ENCODE measurements at regions not wholly inside any gene's neighbourhood (a gene's known extent, or its start where the extent isn't known, plus 50 kb on each side); places are given as distances from the start of the nearest gene placed in this dataset.
A peak's percentile ranks its signal among the peaks of the same experiment; 100 is the strongest.

DNA sequence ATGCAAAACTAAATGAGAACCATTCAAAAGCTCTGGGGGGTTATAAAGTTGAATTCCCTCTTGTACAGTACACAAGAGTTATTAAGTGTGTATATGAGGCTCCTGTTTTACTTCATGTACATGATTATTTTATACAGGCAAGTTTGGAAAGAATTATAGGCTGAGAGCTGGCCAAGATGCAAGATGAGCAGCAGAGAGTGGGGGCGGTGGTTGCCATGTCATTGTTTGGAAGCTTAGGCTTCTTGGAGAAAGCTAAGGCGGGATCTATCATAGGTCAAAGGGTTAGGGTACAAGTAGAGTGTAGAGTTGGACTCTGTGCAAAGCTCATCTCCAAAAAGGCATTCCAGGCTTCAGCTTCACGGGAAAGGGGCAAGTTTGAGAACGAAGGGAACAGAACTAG, 297.1 kb upstream of the TBX3 start:
- no peak for DNase-seq (ENCODE audit: low spot score)

DNA sequence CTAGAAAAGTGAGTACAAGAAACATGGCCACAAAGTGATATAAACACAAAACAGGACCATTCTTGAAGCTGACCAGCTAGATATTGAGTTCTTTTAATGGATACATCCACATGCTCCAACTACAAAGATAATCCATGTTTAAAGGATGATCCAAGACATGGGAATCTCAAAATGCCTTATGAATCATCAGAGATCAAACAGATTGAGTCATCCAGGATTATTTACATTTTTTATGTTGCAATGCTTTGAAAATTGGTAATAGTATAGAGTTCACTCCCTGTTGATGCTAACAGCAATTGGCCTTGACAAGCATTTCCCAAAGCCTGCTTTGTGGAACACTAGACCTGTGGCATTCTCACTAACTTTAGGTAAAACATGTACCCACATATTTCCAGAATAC, 293.0 kb upstream of the TBX3 start:
- peak; percentile 89 for DNase-seq (ENCODE audit: low spot score)

- DNase-seq (ENCODE audit: low spot score) = no peak
These were observed 292.4 kb upstream of the TBX3 start for GRCh38 chr12:114976372-114976771.

DNA sequence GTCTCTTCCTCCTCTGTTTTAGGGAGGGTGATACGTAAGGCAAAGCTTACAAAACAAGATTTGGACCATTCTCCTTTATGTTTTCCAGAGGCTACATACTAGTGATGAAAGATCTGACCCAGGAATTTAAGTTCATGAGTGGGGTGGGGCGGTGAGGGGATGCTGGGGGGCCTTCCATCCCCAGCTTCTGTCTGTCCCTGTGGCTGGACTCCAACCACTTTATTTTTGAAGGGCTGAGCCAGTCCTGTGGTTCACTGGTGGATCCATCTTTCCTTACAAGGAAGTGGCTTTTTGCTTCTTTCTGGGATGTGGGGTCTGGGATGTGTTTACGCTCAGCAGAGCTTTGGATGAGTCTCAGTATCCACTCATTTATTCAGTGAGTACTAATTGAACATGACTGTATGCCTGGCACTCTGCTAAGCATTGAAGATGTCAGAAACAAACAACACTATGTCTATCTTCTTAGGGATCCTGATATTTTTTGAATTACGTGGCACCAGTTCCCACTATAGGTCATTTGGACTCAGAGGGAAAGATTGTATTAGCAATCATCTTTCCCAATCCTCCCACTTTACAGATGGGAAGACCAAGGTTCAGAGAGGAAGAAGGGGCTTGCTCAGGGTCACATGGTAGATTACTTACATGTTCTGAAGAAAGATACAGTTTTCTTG, 291.8 kb upstream of the TBX3 start:
- DNase-seq (ENCODE audit: low spot score) = no peak

DNA sequence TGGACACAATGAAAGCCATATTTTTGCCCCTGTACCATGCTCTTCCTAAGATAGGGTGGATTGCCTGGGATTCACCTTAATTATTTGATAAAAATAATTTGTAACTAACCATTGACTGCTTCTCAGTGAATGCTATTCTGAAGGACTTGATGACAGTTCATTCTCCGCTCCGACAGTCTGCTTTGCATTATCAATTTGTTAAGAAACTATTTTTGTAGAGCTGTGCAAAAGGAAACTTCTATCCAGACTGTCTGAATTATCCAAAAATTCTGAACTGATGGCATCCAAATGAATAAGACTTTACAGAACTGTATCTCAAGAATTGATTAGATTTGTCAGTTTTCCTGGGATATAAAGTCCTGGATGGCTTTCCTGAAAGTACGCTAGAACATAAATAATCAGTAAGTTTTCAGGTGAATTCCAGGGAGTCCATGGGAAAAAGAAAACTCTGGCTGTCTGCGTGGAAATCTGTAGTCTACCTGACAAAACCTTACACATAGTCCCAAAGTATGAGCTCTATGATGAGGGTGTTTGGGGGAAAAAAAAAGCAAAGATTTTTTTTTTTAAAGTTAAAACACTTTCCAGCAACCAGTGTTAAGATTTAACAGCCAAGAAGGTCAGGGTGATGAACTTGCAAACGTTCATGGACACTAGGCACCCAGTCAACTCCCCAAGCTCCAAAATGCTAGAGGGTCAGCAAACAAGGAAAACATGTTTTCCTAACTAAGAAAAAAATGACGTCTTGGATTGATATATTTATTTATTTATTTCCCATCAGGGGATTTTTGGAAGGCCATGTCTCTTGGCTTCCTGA, 291.1 kb upstream of the TBX3 start:
- DNase-seq (ENCODE audit: low spot score) = no peak

GRCh38 chr12:114974333-114974732, 290.4 kb upstream of the TBX3 start:
- no peak for DNase-seq (ENCODE audit: low spot score)

GRCh38 chr12:114968727-114969126, 284.8 kb upstream of the TBX3 start:
- DNase-seq (ENCODE audit: low spot score) = no peak

GRCh38 chr12:114967151-114967550, 283.2 kb upstream of the TBX3 start:
- no peak for DNase-seq (ENCODE audit: low spot score)

- no peak for DNase-seq (ENCODE audit: low spot score)
These were observed 280.9 kb upstream of the TBX3 start for GRCh38 chr12:114964841-114965240.

- no peak for DNase-seq (ENCODE audit: low spot score)
These were observed 279.9 kb upstream of the TBX3 start for GRCh38 chr12:114963846-114964245.

- no peak for DNase-seq (ENCODE audit: low spot score)
These were observed 277.5 kb upstream of the TBX3 start for GRCh38 chr12:114961491-114961890.

DNA sequence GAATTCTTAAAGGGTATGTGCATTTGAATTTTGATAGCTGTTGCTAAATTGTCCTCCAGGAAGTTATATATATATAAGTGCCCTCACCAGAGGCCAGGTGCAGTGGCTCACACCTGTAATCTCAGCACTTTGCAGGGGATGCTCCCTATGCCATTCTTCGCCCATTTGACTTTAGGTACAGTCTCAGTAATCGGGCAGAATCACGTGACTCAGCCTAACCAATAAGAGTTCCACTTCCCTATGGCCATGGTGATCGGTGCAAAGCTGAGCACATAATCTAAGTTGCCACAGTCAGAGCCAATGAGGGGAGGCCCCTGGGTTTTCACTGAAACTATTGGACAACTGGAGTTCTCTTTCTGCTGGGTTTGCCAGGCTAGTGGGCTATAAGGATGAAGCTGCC, 274.6 kb upstream of the TBX3 start:
- no peak for DNase-seq (ENCODE audit: low spot score)

GRCh38 chr12:114957225-114957624, 273.2 kb upstream of the TBX3 start:
- no peak for DNase-seq (ENCODE audit: low spot score)

DNA sequence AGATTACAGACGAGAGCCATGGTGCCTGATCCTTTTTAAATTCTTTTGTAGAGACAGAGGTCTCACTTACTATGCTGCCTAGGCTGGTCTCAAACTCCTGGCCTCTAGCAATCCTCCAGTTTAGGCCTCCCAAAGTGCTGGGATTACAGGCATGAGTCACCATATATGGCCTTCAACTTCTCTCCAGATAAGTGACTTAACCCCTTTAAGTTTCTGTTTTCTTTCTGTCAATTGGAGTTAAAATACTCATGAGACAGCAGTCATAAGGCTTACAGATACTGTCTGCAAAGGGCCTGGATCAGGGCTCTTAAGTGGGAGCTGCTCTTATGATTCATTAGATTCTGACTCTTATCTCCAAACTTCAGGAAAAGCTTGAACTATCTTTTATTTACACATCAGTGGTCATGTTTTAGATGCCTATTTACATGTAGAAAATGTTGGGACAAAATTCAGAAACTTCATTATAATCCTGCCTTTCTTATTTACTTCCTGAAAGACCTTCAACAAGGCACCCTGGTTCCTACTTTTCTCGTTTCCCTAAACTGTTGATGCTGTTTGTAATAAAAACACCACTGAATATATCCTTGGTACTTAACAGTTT, 271.5 kb upstream of the TBX3 start:
- no peak for DNase-seq (ENCODE audit: low spot score)

DNA sequence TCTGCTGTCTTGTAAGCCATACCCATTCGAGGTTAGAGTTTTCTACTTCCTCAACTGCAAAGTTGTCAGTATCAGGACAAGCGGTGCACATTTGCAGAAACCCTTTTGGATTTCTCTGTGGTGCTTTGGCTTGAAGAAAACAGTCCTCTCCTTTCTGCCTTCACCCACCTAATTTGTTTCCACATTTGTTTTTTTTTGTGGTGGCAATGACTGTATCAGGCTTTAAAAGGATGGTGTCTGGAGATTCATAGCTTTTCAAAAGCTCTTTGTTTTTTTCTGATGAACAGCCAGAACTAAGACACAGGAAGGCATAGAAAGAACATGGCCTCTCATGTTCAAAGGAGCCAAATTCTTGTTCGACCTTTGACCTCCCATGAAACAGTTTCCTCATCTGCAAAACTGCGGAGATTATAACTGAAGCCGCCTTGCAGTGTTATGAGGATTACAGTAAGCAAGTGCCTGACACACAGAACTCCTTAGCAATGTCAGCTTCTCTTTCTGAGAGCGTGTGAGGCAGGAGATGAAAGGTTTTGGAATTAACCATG, 270.6 kb upstream of the TBX3 start:
- DNase-seq (ENCODE audit: low spot score) = no peak

- no peak for DNase-seq (ENCODE audit: low spot score)
These were observed 268.7 kb upstream of the TBX3 start for GRCh38 chr12:114952573-114953271.

GRCh38 chr12:114949058-114949820, 265.3 kb upstream of the TBX3 start:
- no peak for DNase-seq (ENCODE audit: low spot score)

DNA sequence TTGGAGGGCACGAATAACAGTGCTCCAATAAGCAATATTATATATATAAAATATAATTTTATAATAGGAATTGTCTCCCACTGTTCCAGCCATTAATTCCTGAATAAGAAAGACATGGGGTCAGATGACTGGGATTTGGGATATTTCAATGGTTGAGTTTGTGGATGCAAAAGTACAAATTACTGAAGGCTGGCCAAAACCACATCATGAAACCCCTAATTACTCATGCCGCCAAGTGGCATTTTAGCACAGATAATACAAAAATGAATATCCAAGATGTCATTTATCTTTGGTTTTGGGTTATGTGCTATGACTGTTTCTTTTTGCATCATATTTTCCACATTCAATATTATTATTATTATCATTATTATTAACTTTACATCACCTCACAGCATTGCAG, 261.4 kb upstream of the TBX3 start:
- no peak for DNase-seq (ENCODE audit: low spot score)

DNA sequence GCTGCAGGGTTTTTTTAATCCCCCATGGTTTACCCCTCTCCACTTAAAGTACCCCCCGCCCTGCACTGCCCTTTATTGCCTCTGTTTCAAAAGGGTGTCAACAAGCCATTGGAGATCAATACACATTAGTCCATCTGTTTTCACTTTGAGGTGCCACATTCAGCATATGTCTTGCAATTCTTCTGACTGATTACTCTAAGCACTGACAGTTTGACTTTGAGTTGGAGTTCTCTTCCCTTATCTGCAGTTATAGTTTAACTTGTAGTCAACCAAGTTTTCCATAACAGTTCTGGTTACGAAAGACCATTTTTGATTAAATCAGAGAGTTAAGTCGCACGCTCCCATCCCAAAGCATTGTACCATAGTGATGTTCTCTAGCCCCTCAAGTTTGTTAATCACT, 260.8 kb upstream of the TBX3 start:
- DNase-seq (ENCODE audit: low spot score) = no peak

DNA sequence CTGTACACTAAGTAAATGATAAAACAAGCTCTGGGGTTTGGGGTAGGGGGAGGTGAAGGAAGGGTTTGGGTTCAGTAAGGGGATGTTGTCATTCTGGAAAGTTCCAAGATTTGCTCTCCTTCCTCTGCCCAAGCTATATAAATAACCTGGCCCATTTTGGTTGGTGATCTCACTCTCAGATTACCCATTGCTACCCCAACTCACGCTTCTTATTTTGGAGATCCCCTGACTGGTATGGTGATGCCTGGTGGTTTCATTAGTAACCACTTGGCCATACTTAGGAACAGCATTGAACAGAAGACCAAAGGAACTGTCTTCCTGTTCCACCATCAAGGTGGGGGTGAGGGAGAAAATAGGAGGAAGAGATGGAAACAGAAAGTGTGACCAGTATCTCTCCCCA, 259.6 kb upstream of the TBX3 start:
- DNase-seq (ENCODE audit: low spot score) = no peak

DNA sequence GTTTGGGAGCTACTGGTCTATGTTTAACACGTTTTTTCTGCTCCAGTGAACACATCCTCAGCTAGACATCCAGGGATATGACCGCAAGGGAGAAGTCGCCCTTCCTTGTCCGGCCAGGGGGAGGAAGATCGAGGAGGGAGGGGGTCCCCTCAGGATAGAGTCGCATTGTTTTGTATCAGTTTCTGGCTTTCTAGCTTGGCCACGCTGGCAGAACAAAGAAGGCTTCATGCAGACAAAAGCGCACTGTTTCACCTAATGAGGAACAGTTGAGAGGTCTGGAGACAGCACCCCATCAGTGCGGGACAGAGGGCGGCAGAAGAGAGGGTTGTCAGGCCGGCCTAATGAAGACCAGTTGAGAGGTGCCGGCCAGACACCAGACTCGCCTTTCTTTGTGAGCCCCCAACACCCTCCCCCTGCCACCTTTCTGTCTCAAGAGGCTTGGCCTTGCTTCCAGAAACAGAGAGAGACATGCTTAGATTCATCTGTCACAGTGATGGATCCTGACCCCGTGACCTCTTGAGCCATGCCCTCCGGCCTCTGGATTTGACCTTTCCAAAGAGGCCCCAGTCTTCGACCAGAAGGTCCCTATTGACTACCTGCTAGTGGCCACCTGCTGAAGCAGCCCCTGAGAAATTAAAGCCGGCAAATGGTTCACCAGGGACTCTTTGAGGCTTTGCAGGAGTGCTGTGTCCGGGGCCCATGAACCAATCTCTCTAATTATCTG, 254.7 kb upstream of the TBX3 start:
- no peak for DNase-seq (ENCODE audit: low spot score)
